GM19455 (cell line): ENCODE measurements at regions not wholly inside any gene's neighbourhood (a gene's known extent, or its start where the extent isn't known, plus 50 kb on each side); places are given as distances from the start of the nearest gene placed in this dataset.

Experiments
- ATAC-seq: cut with Tn5 transposase; IDR thresholded peaks from one replicate; pipeline ENCODE4 v1.9.1; 2021; ENCODE audit not compliant: unreplicated experiment

- no peak for ATAC-seq
Measured at GRCh38 chr3:82773207-82773606, 1011.8 kb upstream of the GBE1 start.

GRCh38 chr3:82764521-82764920, 1003.1 kb upstream of the GBE1 start:
- no peak for ATAC-seq

GRCh38 chr3:82761858-82762257, 1000.4 kb upstream of the GBE1 start:
- ATAC-seq = no peak

GRCh38 chr3:82745544-82745943, 984.1 kb upstream of the GBE1 start:
- ATAC-seq = no peak

GRCh38 chr3:82743196-82743595, 981.8 kb upstream of the GBE1 start:
- no peak for ATAC-seq

GRCh38 chr3:82741346-82741745, 979.9 kb upstream of the GBE1 start:
- no peak for ATAC-seq

- no peak for ATAC-seq
Measured at GRCh38 chr3:82739390-82739789, 977.9 kb upstream of the GBE1 start.

GRCh38 chr3:82736696-82737277, 975.3 kb upstream of the GBE1 start:
- ATAC-seq = no peak

GRCh38 chr3:82715091-82715856, 953.8 kb upstream of the GBE1 start:
- ATAC-seq = no peak

GRCh38 chr3:82707035-82707434, 945.6 kb upstream of the GBE1 start:
- ATAC-seq = no peak

- no peak for ATAC-seq
Measured at GRCh38 chr3:82685761-82686160, 924.3 kb upstream of the GBE1 start.

- no peak for ATAC-seq
Measured at GRCh38 chr3:82676356-82677026, 915.0 kb upstream of the GBE1 start.

GRCh38 chr3:82672966-82673365, 911.5 kb upstream of the GBE1 start:
- ATAC-seq = no peak

GRCh38 chr3:82671466-82671865, 910.0 kb upstream of the GBE1 start:
- ATAC-seq = no peak

GRCh38 chr3:82654708-82655107, 893.3 kb upstream of the GBE1 start:
- no peak for ATAC-seq

GRCh38 chr3:82643948-82644347, 882.5 kb upstream of the GBE1 start:
- no peak for ATAC-seq

- ATAC-seq = no peak
Measured at GRCh38 chr3:82641701-82642100, 880.3 kb upstream of the GBE1 start.

GRCh38 chr3:82640254-82640653, 878.8 kb upstream of the GBE1 start:
- ATAC-seq = no peak

- no peak for ATAC-seq
Measured at GRCh38 chr3:82637574-82637973, 876.1 kb upstream of the GBE1 start.

- ATAC-seq = no peak
Measured at GRCh38 chr3:82636177-82636576, 874.7 kb upstream of the GBE1 start.

- no peak for ATAC-seq
Measured at GRCh38 chr3:82633319-82633718, 871.9 kb upstream of the GBE1 start.

- ATAC-seq = no peak
Measured at GRCh38 chr3:82629937-82630336, 868.5 kb upstream of the GBE1 start.
